Parathyroid adenoma (tissue), 2 donors: ENCODE measurements at regions not wholly inside any gene's neighbourhood (a gene's known extent, or its start where the extent isn't known, plus 50 kb on each side); places are given as distances from the start of the nearest gene placed in this dataset.
"Not testable (repeated sequence)": the region's sequence is repeated elsewhere in the genome, so short reads cannot be mapped to it uniquely, and the experiment has no call there.

Experiments
- H2AFZ ChIP-seq: fragments of 300-600 bp; sonication (generic); one replicate; pipeline ENCODE4 v1.7.0; 2017; ENCODE audit warnings: antibody characterized with exemption, mild to moderate bottlenecking
- H3K27ac ChIP-seq: fragments of 300-600 bp; sonication (generic); one replicate; pipeline ENCODE4 v1.7.0; 2017
- H3K27me3 ChIP-seq: fragments of 300-600 bp; sonication (generic); one replicate; pipeline ENCODE4 v1.7.0; 2017; ENCODE audit warnings: low read length; ENCODE audit not compliant: control insufficient read depth, insufficient read depth
- H3K36me3 ChIP-seq: fragments of 300-600 bp; sonication (generic); one replicate; pipeline ENCODE4 v1.7.0; 2017; ENCODE audit warnings: low read length; ENCODE audit not compliant: control insufficient read depth, insufficient read depth
- H3K4me1 ChIP-seq: fragments of 300-600 bp; sonication (generic); one replicate; pipeline ENCODE4 v1.7.0; 2017; ENCODE audit warnings: control low read depth
- H3K4me2 ChIP-seq: fragments of 300-600 bp; sonication (generic); one replicate; pipeline ENCODE4 v1.7.0; 2017; ENCODE audit warnings: low read length
- H3K4me3 ChIP-seq: fragments of 300-600 bp; sonication (generic); one replicate; pipeline ENCODE4 v1.7.0; 2017; ENCODE audit warnings: low read depth, low read length
- H3K79me2 ChIP-seq: fragments of 300-600 bp; sonication (generic); one replicate; pipeline ENCODE4 v1.7.0; 2017; ENCODE audit warnings: control low read depth
- H3K9ac ChIP-seq: fragments of 300-600 bp; sonication (generic); one replicate; pipeline ENCODE4 v1.7.0; 2017; ENCODE audit warnings: mild to moderate bottlenecking
- H3K9me3 ChIP-seq: fragments of 300-600 bp; sonication (generic); one replicate; pipeline ENCODE4 v1.7.0; 2017; ENCODE audit warnings: low read length; ENCODE audit not compliant: control insufficient read depth
- CTCF ChIP-seq: fragments of 300-600 bp; sonication (generic); IDR thresholded peaks from one replicate; pipeline ENCODE4 v1.7.0; 2017; ENCODE audit warnings: antibody characterized with exemption, mild to moderate bottlenecking
- donor health status: primary hyperparathyroidism.

GRCh38 chr22:33166206-33166605, 108.0 kb upstream of the SYN3 start:
- Histone ChIP-seq H3K4me3 (no peak overlapping the region), H3K9me3 (no peaks in the 10 kb centered on the region), H3K79me2 (no peaks in the 10 kb centered on the region), H3K36me3 (no peaks in the 10 kb centered on the region), H3K4me2 (no peak overlapping the region), H2AFZ (no peak overlapping the region), H3K27ac (no peak overlapping the region), H3K4me1 (no peaks in the 10 kb centered on the region), H3K27me3 (no peaks in the 10 kb centered on the region), H3K9ac (no peak overlapping the region)
- no peak for TF ChIP-seq CTCF

- Histone ChIP-seq H3K4me3 (no peak overlapping the region), H3K27ac (no peak overlapping the region), H3K79me2 (no peaks in the 10 kb centered on the region), H3K27me3 (no peaks in the 10 kb centered on the region), H3K4me2 (peak overlapping the region; percentile 43), H3K36me3 (no peaks in the 10 kb centered on the region), H3K9ac (no peak overlapping the region), H3K4me1 (no peaks in the 10 kb centered on the region), H2AFZ (no peak overlapping the region), H3K9me3 (no peaks in the 10 kb centered on the region)
- TF ChIP-seq CTCF = no peak
These were observed 105.6 kb upstream of the SYN3 start for GRCh38 chr22:33163815-33164214.

- no peak overlapping the region for H3K27ac ChIP-seq
- H3K27me3 ChIP-seq = no peaks in the 10 kb centered on the region
- H3K9me3 ChIP-seq = no peaks in the 10 kb centered on the region
- H3K36me3 ChIP-seq = no peaks in the 10 kb centered on the region
- H3K79me2 ChIP-seq = no peaks in the 10 kb centered on the region
- H3K4me1 ChIP-seq = no peaks in the 10 kb centered on the region
- no peak overlapping the region for H3K9ac ChIP-seq
- no peak for TF ChIP-seq CTCF
- no peak overlapping the region for H3K4me2 ChIP-seq
- no peak overlapping the region for H2AFZ ChIP-seq
- H3K4me3 ChIP-seq = no peak overlapping the region
These were observed 104.0 kb upstream of the SYN3 start for GRCh38 chr22:33162196-33162595.

GRCh38 chr22:33160525-33160924, 102.3 kb upstream of the SYN3 start:
- Histone ChIP-seq H3K27me3 (no peaks in the 10 kb centered on the region), H3K79me2 (no peaks in the 10 kb centered on the region)

GRCh38 chr22:33154967-33155366, 96.8 kb upstream of the SYN3 start:
- H3K79me2 ChIP-seq, H3K36me3 ChIP-seq, H3K9me3 ChIP-seq, H3K4me1 ChIP-seq, H3K27ac ChIP-seq, H2AFZ ChIP-seq, H3K9ac ChIP-seq, H3K27me3 ChIP-seq, H3K4me3 ChIP-seq, H3K4me2 ChIP-seq: not testable (repeated sequence)

More at GRCh38 chr22:33160525-33160924, 102.3 kb upstream of the SYN3 start:
- Histone ChIP-seq H3K27ac (no peak overlapping the region), H3K4me1 (no peaks in the 10 kb centered on the region), H3K36me3 (no peaks in the 10 kb centered on the region), H3K9ac (no peak overlapping the region), H2AFZ (no peak overlapping the region), H3K4me2 (no peak overlapping the region), H3K9me3 (no peaks in the 10 kb centered on the region), H3K4me3 (no peak overlapping the region)
- no peak for TF ChIP-seq CTCF
